Osteoblast (primary cell): ENCODE measurements at regions not wholly inside any gene's neighbourhood (a gene's known extent, or its start where the extent isn't known, plus 50 kb on each side); places are given as distances from the start of the nearest gene placed in this dataset.

ENCODE experiments used
- DNase-seq: peaks from one replicate; pipeline ENCODE4 v3.0.0; 2011; ENCODE audit warnings: low spot score, mixed read lengths; ENCODE audit not compliant: insufficient read length; ENCODE audit errors: missing footprints
- H2AFZ ChIP-seq: 2 replicates; pipeline ENCODE4 v1.6.0; 2011; ENCODE audit warnings: mild to moderate bottlenecking, low read length
- H3K27ac ChIP-seq: 2 replicates; pipeline ENCODE4 v1.5.1; 2011; ENCODE audit warnings: mild to moderate bottlenecking, low read depth, low read length, moderate library complexity
- H3K27me3 ChIP-seq: 2 replicates; pipeline ENCODE4 v1.6.0; 2012; ENCODE audit warnings: mild to moderate bottlenecking, control low read depth, inconsistent platforms, low read length, moderate library complexity; ENCODE audit not compliant: insufficient read depth
- H3K36me3 ChIP-seq: 2 replicates; pipeline ENCODE4 v1.5.1; 2011; ENCODE audit warnings: mild to moderate bottlenecking, low read length, control low read depth, moderate library complexity; ENCODE audit not compliant: insufficient read depth
- H3K4me1 ChIP-seq: 2 replicates; pipeline ENCODE4 v1.5.1; 2011; ENCODE audit warnings: mild to moderate bottlenecking, low read length, control low read depth, moderate library complexity; ENCODE audit not compliant: insufficient read depth
- H3K4me2 ChIP-seq: 2 replicates; pipeline ENCODE4 v1.6.0; 2011; ENCODE audit warnings: mild to moderate bottlenecking, low read length; ENCODE audit not compliant: insufficient read depth
- H3K4me3 ChIP-seq: fragments of 200-600 bp; sonication (generic); 3 replicates; pipeline ENCODE4 v1.5.1; 2012; ENCODE audit warnings: mild to moderate bottlenecking, low read length, inconsistent platforms; ENCODE audit not compliant: insufficient read depth
- H3K79me2 ChIP-seq: 2 replicates; pipeline ENCODE4 v1.6.0; 2012; ENCODE audit warnings: mild to moderate bottlenecking, low read length, control low read depth, inconsistent platforms; ENCODE audit not compliant: insufficient read depth
- H3K9me3 ChIP-seq: 2 replicates; pipeline ENCODE4 v1.5.1; 2011; ENCODE audit warnings: low read depth, low read length, control low read depth
- H4K20me1 ChIP-seq: 2 replicates; pipeline ENCODE4 v1.6.0; 2012; ENCODE audit warnings: mild to moderate bottlenecking, low read length, control low read depth; ENCODE audit not compliant: insufficient read depth
- TF ChIP-seq, protein P1 (sequence below): IDR thresholded peaks from 2 replicates; pipeline ENCODE4 v1.5.1; 2011; ENCODE audit warnings: mild to moderate bottlenecking, low read depth, low read length, moderate library complexity; ENCODE audit errors: extremely low read depth

DNA sequence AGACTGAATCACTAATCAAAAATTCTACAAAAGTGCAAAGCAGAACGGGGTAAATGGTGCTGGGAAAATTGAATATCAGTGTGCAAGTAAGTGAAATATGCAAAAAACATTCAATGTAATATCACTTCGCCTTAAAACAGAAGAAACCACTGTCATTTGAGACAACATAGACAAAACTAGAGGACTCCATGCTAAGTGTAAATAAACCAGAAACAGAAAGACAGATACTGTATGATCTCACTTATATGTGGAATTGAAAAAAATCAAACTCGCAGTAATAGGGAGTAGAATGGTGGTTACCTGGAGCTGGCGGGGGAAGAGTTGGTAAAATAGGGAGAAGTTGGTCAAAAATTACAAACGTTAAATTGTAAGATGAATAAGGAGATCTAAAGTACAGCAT is 1420.0 kb upstream of the CDH2 start:
- H3K4me2 ChIP-seq, result no peak overlapping the region

GRCh38 chr18:29594493-29594892 is 1417.6 kb upstream of the CDH2 start:
- H3K27ac ChIP-seq, result no peak overlapping the region
- H3K79me2 ChIP-seq, result no peaks in the 10 kb centered on the region
- H4K20me1 ChIP-seq, result no peaks in the 10 kb centered on the region
- no peak overlapping the region for H3K4me3 ChIP-seq
- TF ChIP-seq, protein P1, sequence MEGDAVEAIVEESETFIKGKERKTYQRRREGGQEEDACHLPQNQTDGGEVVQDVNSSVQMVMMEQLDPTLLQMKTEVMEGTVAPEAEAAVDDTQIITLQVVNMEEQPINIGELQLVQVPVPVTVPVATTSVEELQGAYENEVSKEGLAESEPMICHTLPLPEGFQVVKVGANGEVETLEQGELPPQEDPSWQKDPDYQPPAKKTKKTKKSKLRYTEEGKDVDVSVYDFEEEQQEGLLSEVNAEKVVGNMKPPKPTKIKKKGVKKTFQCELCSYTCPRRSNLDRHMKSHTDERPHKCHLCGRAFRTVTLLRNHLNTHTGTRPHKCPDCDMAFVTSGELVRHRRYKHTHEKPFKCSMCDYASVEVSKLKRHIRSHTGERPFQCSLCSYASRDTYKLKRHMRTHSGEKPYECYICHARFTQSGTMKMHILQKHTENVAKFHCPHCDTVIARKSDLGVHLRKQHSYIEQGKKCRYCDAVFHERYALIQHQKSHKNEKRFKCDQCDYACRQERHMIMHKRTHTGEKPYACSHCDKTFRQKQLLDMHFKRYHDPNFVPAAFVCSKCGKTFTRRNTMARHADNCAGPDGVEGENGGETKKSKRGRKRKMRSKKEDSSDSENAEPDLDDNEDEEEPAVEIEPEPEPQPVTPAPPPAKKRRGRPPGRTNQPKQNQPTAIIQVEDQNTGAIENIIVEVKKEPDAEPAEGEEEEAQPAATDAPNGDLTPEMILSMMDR, result no peak
- no peak for DNase-seq
- no peaks in the 10 kb centered on the region for H3K9me3 ChIP-seq
- no peaks in the 10 kb centered on the region for H3K36me3 ChIP-seq
- no peaks in the 10 kb centered on the region for H3K27me3 ChIP-seq
- no peak overlapping the region for H2AFZ ChIP-seq
- H3K4me2 ChIP-seq, result no peak overlapping the region
- no peaks in the 10 kb centered on the region for H3K4me1 ChIP-seq

More for the DNA sequence above, 1420.0 kb upstream of the CDH2 start:
- Histone ChIP-seq H4K20me1 (no peaks in the 10 kb centered on the region), H3K27me3 (no peaks in the 10 kb centered on the region), H3K79me2 (no peaks in the 10 kb centered on the region), H3K9me3 (no peaks in the 10 kb centered on the region), H3K36me3 (no peaks in the 10 kb centered on the region), H3K4me3 (no peak overlapping the region), H3K27ac (no peak overlapping the region), H3K4me1 (no peaks in the 10 kb centered on the region), H2AFZ (no peak overlapping the region)
- DNase-seq, result no peak
- TF ChIP-seq, protein P1, result no peak

- Histone ChIP-seq H3K27me3 (no peaks in the 10 kb centered on the region), H3K4me1 (no peaks in the 10 kb centered on the region), H2AFZ (no peak overlapping the region), H3K4me2 (no peak overlapping the region), H3K79me2 (no peaks in the 10 kb centered on the region), H3K9me3 (no peaks in the 10 kb centered on the region), H4K20me1 (no peaks in the 10 kb centered on the region), H3K4me3 (no peak overlapping the region), H3K27ac (no peak overlapping the region), H3K36me3 (no peaks in the 10 kb centered on the region)
- TF ChIP-seq, protein P1, result no peak
- peak; percentile 10 for DNase-seq
These were observed 1411.6 kb upstream of the CDH2 start for GRCh38 chr18:29588446-29589100.

DNA sequence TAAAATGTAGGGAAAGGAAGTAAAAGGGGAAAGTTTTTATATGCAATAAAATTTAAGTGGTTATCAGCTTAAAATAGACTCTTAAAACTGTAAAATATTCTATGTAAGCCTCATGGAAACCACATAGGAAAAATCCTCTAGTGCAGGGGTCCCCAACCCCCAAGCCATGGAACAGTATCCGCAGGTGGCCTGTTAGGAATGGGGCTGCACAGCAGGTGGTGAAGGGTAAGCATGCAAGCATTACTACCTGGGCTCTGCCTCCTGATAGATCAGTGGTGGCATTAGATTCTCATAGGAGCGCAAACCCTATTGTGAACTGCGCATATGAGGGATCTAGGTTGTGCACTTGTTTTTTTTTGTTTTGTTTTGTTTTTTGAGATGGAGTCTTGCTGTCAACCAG is 1409.3 kb upstream of the CDH2 start:
- no peaks in the 10 kb centered on the region for H3K9me3 ChIP-seq
- TF ChIP-seq, protein P1, result no peak
- H3K4me2 ChIP-seq, result no peak overlapping the region
- H3K27me3 ChIP-seq, result no peaks in the 10 kb centered on the region
- no peak overlapping the region for H2AFZ ChIP-seq
- DNase-seq, result no peak
- H4K20me1 ChIP-seq, result no peaks in the 10 kb centered on the region
- no peak overlapping the region for H3K27ac ChIP-seq
- no peaks in the 10 kb centered on the region for H3K79me2 ChIP-seq
- H3K36me3 ChIP-seq, result no peaks in the 10 kb centered on the region
- no peaks in the 10 kb centered on the region for H3K4me1 ChIP-seq
- H3K4me3 ChIP-seq, result no peak overlapping the region
